ENCODE measurements at regions not wholly inside any gene's neighbourhood (a gene's known extent, or its start where the extent isn't known, plus 50 kb on each side); places are given as distances from the start of the nearest gene placed in this dataset.

DNA sequence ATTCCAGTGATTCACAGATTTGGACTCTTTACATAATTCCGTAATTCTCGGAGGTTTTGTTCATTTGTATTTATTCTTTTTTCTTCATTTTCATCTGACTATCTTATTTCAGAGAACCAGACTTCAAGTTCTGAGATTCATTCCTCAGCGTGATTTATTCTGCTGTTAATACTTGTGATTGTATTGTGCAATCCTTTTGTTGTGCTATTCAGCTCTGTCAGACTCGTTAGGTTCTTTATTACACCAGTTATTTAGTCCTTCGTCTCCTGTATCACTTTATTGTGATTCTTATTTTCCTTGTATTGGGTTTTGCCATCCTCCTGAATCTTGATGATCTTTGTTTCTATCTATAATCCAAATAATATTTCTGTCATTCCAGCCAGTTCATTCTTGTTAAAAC is 529.3 kb upstream of the LRRTM4 start:
- Histone ChIP-seq H3K27me3 (ENCODE audit: control insufficient read depth in 3 of 3, insufficient read depth in 3 of 3, low read length in 3 of 3) (no peaks in the 10 kb centered on the region), H3K4me1 (ENCODE audit: control insufficient read depth in 3 of 3, insufficient read depth in 3 of 3, low read length in 3 of 3) (no peaks in the 10 kb centered on the region), H3K9ac (ENCODE audit: low read depth in 1 of 3, low read length in 3 of 3) (no peak overlapping the region), H3K4me3 (ENCODE audit: low read length in 3 of 3) (no peak overlapping the region), H3K9me3 (ENCODE audit: control insufficient read depth in 3 of 3, low read length in 3 of 3) (peaks cover 0 to 6% (median 0%) of the 10 kb centered on the region in 3 donors), H3K36me3 (ENCODE audit: control insufficient read depth in 3 of 3, insufficient read depth in 3 of 3, low read length in 3 of 3) (no peaks in the 10 kb centered on the region), H3K27ac (ENCODE audit: low read depth, low read length) (no peak overlapping the region)

DNA sequence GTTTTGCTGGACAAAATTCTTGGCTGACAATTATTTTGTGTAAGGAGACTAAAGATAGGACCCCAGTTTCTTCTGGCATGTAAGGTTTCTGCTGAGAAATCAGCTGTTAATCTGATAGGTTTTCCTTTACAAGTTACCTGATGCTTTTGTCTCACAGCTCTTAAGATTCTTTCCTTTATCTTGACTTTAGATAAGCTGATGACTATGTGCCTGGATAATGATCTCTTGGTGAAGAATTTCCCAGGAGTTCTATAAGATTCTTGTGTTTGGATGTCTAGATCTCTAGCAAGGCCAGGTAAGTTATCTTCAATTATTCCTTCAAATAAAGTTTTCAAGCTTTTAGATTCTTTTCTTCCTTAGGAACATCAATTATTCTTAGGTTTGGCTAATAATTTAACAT is 534.8 kb upstream of the LRRTM4 start:
- Histone ChIP-seq H3K27me3 (ENCODE audit: control insufficient read depth in 3 of 3, insufficient read depth in 3 of 3, low read length in 3 of 3) (no peaks in the 10 kb centered on the region), H3K9ac (ENCODE audit: low read depth in 1 of 3, low read length in 3 of 3) (no peak overlapping the region), H3K4me3 (ENCODE audit: low read length in 3 of 3) (no peak overlapping the region), H3K27ac (ENCODE audit: low read depth, low read length) (no peak overlapping the region), H3K4me1 (ENCODE audit: control insufficient read depth in 3 of 3, insufficient read depth in 3 of 3, low read length in 3 of 3) (no peaks in the 10 kb centered on the region), H3K9me3 (ENCODE audit: control insufficient read depth in 3 of 3, low read length in 3 of 3) (no peaks in the 10 kb centered on the region), H3K36me3 (ENCODE audit: control insufficient read depth in 3 of 3, insufficient read depth in 3 of 3, low read length in 3 of 3) (no peaks in the 10 kb centered on the region)

DNA sequence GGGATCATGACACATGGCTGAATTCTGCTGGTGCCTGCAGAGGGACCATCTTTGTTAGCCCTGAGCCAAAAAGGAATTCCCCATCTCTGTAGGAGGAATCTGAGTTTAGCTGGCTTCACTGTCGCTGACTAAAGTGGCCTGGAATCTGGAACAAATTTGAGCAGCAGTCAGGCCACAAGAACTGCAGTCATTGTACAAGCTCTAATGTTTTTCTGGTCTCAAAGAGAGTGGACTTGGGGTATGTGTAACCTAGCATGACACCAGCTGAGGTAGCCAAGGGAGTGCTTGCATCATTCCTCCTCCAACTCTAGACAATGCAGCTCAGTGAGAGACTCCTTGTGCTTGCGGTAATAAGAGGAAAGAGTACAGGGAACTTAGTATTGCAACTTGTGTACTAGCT is 539.1 kb upstream of the LRRTM4 start:
- Histone ChIP-seq H3K27ac (ENCODE audit: low read depth, low read length) (no peak overlapping the region), H3K36me3 (ENCODE audit: control insufficient read depth in 3 of 3, insufficient read depth in 3 of 3, low read length in 3 of 3) (no peaks in the 10 kb centered on the region), H3K27me3 (ENCODE audit: control insufficient read depth in 3 of 3, insufficient read depth in 3 of 3, low read length in 3 of 3) (no peaks in the 10 kb centered on the region), H3K4me1 (ENCODE audit: control insufficient read depth in 3 of 3, insufficient read depth in 3 of 3, low read length in 3 of 3) (no peaks in the 10 kb centered on the region), H3K9ac (ENCODE audit: low read depth in 1 of 3, low read length in 3 of 3) (no peak overlapping the region), H3K4me3 (ENCODE audit: low read length in 3 of 3) (no peak overlapping the region), H3K9me3 (ENCODE audit: control insufficient read depth in 3 of 3, low read length in 3 of 3) (no peaks in the 10 kb centered on the region)

GRCh38 chr2:78061732-78062131 is 539.6 kb upstream of the LRRTM4 start:
- Histone ChIP-seq H3K9me3 (ENCODE audit: control insufficient read depth in 3 of 3, low read length in 3 of 3) (no peaks in the 10 kb centered on the region), H3K4me1 (ENCODE audit: control insufficient read depth in 3 of 3, insufficient read depth in 3 of 3, low read length in 3 of 3) (no peaks in the 10 kb centered on the region), H3K36me3 (ENCODE audit: control insufficient read depth in 3 of 3, insufficient read depth in 3 of 3, low read length in 3 of 3) (no peaks in the 10 kb centered on the region)

DNA sequence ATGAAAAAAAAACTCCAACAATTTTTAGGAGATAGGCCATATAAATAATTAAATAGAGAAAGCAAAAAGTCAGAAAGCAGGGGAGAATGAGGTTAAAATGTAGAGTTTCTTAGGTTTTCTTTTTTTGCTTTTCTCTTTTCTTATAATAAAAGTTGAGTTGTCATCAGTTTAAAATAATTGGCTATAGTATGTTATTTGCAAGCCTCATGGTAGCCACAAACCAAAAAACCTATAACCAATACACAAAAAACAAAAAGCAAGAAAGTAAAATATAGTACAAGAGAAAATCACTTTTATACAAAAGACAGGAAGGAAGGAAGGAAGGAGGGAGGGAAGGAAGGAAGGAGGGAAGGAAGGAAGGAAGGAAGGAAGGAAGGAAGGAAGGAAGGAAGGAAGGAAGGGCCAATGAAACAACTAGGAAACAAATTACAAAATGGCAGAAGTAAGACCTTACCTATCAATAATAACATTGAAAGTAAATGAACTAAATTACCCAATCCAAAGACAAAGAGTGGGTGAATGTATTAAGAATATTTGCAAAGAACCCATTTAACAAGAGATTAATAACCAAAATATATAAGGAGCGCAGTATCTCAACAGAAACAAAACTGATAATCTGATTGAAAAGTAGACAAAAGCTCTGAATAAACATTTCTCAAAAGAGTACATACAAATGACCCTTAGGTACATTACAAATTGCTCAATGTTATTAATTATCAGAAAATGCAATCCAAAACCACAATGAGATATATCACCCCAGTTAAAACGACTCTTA is 541.3 kb upstream of the LRRTM4 start:
- no peaks in the 10 kb centered on the region for H3K9me3 ChIP-seq (ENCODE audit: control insufficient read depth in 3 of 3, low read length in 3 of 3)
- no peak overlapping the region for H3K9ac ChIP-seq (ENCODE audit: low read depth in 1 of 3, low read length in 3 of 3)

More at GRCh38 chr2:78061732-78062131, 539.6 kb upstream of the LRRTM4 start:
- H3K27ac ChIP-seq (ENCODE audit: low read depth, low read length): no peak overlapping the region
- no peaks in the 10 kb centered on the region for H3K27me3 ChIP-seq (ENCODE audit: control insufficient read depth in 3 of 3, insufficient read depth in 3 of 3, low read length in 3 of 3)
- H3K9ac ChIP-seq (ENCODE audit: low read depth in 1 of 3, low read length in 3 of 3): no peak overlapping the region
- H3K4me3 ChIP-seq (ENCODE audit: low read length in 3 of 3): no peak overlapping the region

DNA sequence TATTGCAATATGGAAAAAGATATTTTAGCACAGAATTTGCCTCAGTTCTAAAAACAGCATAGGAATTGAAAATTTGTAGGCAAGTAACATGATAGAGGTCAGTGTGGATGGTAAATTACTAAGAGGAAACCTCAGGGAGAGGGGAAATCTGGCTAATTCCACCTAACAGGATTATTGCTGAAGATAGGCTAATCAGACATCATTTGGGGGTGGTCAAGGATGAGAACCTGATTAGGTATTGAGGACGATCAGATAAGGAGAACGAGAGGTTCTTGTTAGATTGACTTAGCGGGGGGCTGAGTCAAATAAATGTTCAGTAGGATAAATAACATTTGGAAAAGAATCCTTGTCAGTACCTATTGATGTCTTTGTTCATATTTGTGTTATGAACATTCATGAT is 543.2 kb upstream of the LRRTM4 start:
- Histone ChIP-seq H3K9ac (ENCODE audit: low read depth in 1 of 3, low read length in 3 of 3) (no peak overlapping the region), H3K4me1 (ENCODE audit: control insufficient read depth in 3 of 3, insufficient read depth in 3 of 3, low read length in 3 of 3) (no peaks in the 10 kb centered on the region), H3K36me3 (ENCODE audit: control insufficient read depth in 3 of 3, insufficient read depth in 3 of 3, low read length in 3 of 3) (no peaks in the 10 kb centered on the region), H3K27ac (ENCODE audit: low read depth, low read length) (no peak overlapping the region), H3K4me3 (ENCODE audit: low read length in 3 of 3) (no peak overlapping the region), H3K27me3 (ENCODE audit: control insufficient read depth in 3 of 3, insufficient read depth in 3 of 3, low read length in 3 of 3) (no peaks in the 10 kb centered on the region), H3K9me3 (ENCODE audit: control insufficient read depth in 3 of 3, low read length in 3 of 3) (no peaks in the 10 kb centered on the region)

More for the DNA sequence above, 541.3 kb upstream of the LRRTM4 start:
- Histone ChIP-seq H3K4me3 (ENCODE audit: low read length in 3 of 3) (no peak overlapping the region), H3K27me3 (ENCODE audit: control insufficient read depth in 3 of 3, insufficient read depth in 3 of 3, low read length in 3 of 3) (no peaks in the 10 kb centered on the region), H3K4me1 (ENCODE audit: control insufficient read depth in 3 of 3, insufficient read depth in 3 of 3, low read length in 3 of 3) (no peaks in the 10 kb centered on the region), H3K27ac (ENCODE audit: low read depth, low read length) (no peak overlapping the region), H3K36me3 (ENCODE audit: control insufficient read depth in 3 of 3, insufficient read depth in 3 of 3, low read length in 3 of 3) (no peaks in the 10 kb centered on the region)

DNA sequence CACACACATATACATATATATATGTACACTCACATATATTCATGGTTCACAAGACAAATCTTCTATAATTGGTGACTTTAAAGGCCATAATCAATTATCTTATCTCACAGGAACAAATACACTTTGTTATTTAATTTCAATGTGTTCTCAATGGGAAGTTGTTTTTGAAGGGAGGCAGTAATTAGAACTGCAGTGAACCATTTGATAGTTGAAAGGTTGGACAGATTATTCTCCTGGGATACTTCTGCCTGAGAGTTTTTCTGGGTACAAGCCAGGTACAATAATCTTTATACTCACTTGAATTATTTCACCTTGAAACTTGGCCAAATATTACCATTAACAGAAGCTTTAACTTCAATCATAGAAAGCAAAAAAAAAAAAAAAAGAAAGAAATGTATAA is 546.6 kb upstream of the LRRTM4 start:
- no peaks in the 10 kb centered on the region for H3K9me3 ChIP-seq (ENCODE audit: control insufficient read depth in 3 of 3, low read length in 3 of 3)
- H3K36me3 ChIP-seq (ENCODE audit: control insufficient read depth in 3 of 3, insufficient read depth in 3 of 3, low read length in 3 of 3): no peaks in the 10 kb centered on the region
- H3K27ac ChIP-seq (ENCODE audit: low read depth, low read length): no peak overlapping the region
- H3K27me3 ChIP-seq (ENCODE audit: control insufficient read depth in 3 of 3, insufficient read depth in 3 of 3, low read length in 3 of 3): no peaks in the 10 kb centered on the region
- no peak overlapping the region for H3K9ac ChIP-seq (ENCODE audit: low read depth in 1 of 3, low read length in 3 of 3)
- H3K4me1 ChIP-seq (ENCODE audit: control insufficient read depth in 3 of 3, insufficient read depth in 3 of 3, low read length in 3 of 3): no peaks in the 10 kb centered on the region
- no peak overlapping the region for H3K4me3 ChIP-seq (ENCODE audit: low read length in 3 of 3)

DNA sequence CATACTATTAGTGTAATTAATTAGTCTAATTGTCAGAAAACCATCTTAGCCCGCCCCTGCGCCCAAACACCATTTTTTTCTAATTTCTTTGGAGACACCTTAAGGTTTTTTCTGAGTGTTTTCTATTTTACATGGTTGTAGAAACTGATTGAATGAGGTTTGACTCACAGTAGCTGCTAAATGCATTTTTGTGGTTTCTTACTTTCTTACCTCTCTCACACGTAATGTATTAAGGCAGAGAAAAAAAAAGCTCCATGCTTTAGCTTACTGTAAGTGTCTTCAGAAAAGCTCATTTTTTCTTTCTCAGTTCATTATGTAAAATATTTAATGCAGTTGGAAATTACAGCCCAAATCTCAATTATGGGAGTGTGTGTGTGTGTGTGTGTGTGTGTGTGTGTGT is 548.5 kb upstream of the LRRTM4 start:
- Histone ChIP-seq H3K36me3 (ENCODE audit: control insufficient read depth in 3 of 3, insufficient read depth in 3 of 3, low read length in 3 of 3) (no peaks in the 10 kb centered on the region), H3K4me3 (ENCODE audit: low read length in 3 of 3) (no peak overlapping the region), H3K9me3 (ENCODE audit: control insufficient read depth in 3 of 3, low read length in 3 of 3) (no peaks in the 10 kb centered on the region), H3K27ac (ENCODE audit: low read depth, low read length) (no peak overlapping the region), H3K9ac (ENCODE audit: low read depth in 1 of 3, low read length in 3 of 3) (no peak overlapping the region), H3K4me1 (ENCODE audit: control insufficient read depth in 3 of 3, insufficient read depth in 3 of 3, low read length in 3 of 3) (no peaks in the 10 kb centered on the region), H3K27me3 (ENCODE audit: control insufficient read depth in 3 of 3, insufficient read depth in 3 of 3, low read length in 3 of 3) (no peaks in the 10 kb centered on the region)

- Histone ChIP-seq H3K36me3 (ENCODE audit: control insufficient read depth in 3 of 3, insufficient read depth in 3 of 3, low read length in 3 of 3) (no peaks in the 10 kb centered on the region), H3K27me3 (ENCODE audit: control insufficient read depth in 3 of 3, insufficient read depth in 3 of 3, low read length in 3 of 3) (no peaks in the 10 kb centered on the region), H3K9ac (ENCODE audit: low read depth in 1 of 3, low read length in 3 of 3) (no peak overlapping the region), H3K4me3 (ENCODE audit: low read length in 3 of 3) (no peak overlapping the region), H3K27ac (ENCODE audit: low read depth, low read length) (no peak overlapping the region), H3K9me3 (ENCODE audit: control insufficient read depth in 3 of 3, low read length in 3 of 3) (no peaks in the 10 kb centered on the region), H3K4me1 (ENCODE audit: control insufficient read depth in 3 of 3, insufficient read depth in 3 of 3, low read length in 3 of 3) (no peaks in the 10 kb centered on the region)
Measured at GRCh38 chr2:78077633-78078032, 555.5 kb upstream of the LRRTM4 start.

- no peaks in the 10 kb centered on the region for H3K9me3 ChIP-seq (ENCODE audit: control insufficient read depth in 3 of 3, low read length in 3 of 3)
- H3K27ac ChIP-seq (ENCODE audit: low read depth, low read length): no peak overlapping the region
- H3K4me3 ChIP-seq (ENCODE audit: low read length in 3 of 3): no peak overlapping the region
- no peaks in the 10 kb centered on the region for H3K36me3 ChIP-seq (ENCODE audit: control insufficient read depth in 3 of 3, insufficient read depth in 3 of 3, low read length in 3 of 3)
- no peaks in the 10 kb centered on the region for H3K27me3 ChIP-seq (ENCODE audit: control insufficient read depth in 3 of 3, insufficient read depth in 3 of 3, low read length in 3 of 3)
- H3K4me1 ChIP-seq (ENCODE audit: control insufficient read depth in 3 of 3, insufficient read depth in 3 of 3, low read length in 3 of 3): no peaks in the 10 kb centered on the region
- no peak overlapping the region for H3K9ac ChIP-seq (ENCODE audit: low read depth in 1 of 3, low read length in 3 of 3)
Measured at GRCh38 chr2:78082555-78082954, 560.4 kb upstream of the LRRTM4 start.
